A549 (cell line): ENCODE measurements at regions not wholly inside any gene's neighbourhood (a gene's known extent, or its start where the extent isn't known, plus 50 kb on each side); places are given as distances from the start of the nearest gene placed in this dataset.

Experiments used
- ATAC-seq, 2 experiments: fragments of 200-7000 bp in 1 of 2; fragments of >200 bp in 1 of 2; cut with Nextera tagmentation in 1 of 2; cut with Tn5 transposase in 1 of 2; 3 replicates each; pipeline versions ENCODE4 v1.8.0 to v1.9.1; 2018 to 2020; ENCODE audit warnings: mild to moderate bottlenecking in 1 of 2, moderate library complexity in 1 of 2
- CTCF ChIA-PET: fragments of 300-600 bp; sonication (Branson Sonifier 250); formaldehyde crosslinking; extraction: SDS; loops from one replicate; lab custom pipeline; 2021; ENCODE audit warnings: antibody characterized with exemption, inconsistent platforms; lab: Yijun Ruan, JAX
- POLR2A ChIA-PET: fragments of 350-600 bp; formaldehyde crosslinking; extraction: SDS; loops from one replicate; lab custom pipeline; 2021; ENCODE audit warnings: antibody characterized with exemption, inconsistent platforms; lab: Yijun Ruan, JAX
- DNase-seq, 2 experiments: peaks; one replicate each; pipeline versions ENCODE4 v3.0.0 to v3.0.0-alpha.2; 2011 to 2016; ENCODE audit warnings: low read depth in 1 of 2, low spot score in 1 of 2
- FAIRE-seq: peaks from 2 replicates; lab custom pipeline; 2011; peaks lifted over from hg19 to GRCh38; lab: Jason Lieb, UNC
- H3K27ac ChIP-seq, 2 experiments: fragments of >200 bp; sonication (Bioruptor Twin); formaldehyde crosslinking; 3 replicates each; pipeline ENCODE4 v1.5.1; 2016 to 2017
- H3K4me1 ChIP-seq: fragments of >200 bp; sonication (Bioruptor Twin); formaldehyde crosslinking; 3 replicates; pipeline ENCODE4 v1.6.1; 2016
- H3K4me2 ChIP-seq: fragments of >200 bp; sonication (Bioruptor Twin); formaldehyde crosslinking; 3 replicates; pipeline ENCODE4 v1.6.1; 2016
- H3K4me3 ChIP-seq: fragments of >200 bp; sonication (Bioruptor Twin); formaldehyde crosslinking; 3 replicates; pipeline ENCODE4 v1.5.1; 2016
- H3K9me3 ChIP-seq: fragments of >200 bp; sonication (Bioruptor Twin); formaldehyde crosslinking; 3 replicates; pipeline ENCODE4 v1.6.1; 2016
- ATOH8 ChIP-seq: fragments of 250-450 bp; sonication (Bioruptor Pico); IDR thresholded peaks from 2 replicates; pipeline ENCODE4 v1.5.0; 2020; ENCODE audit warnings: low read depth, mild to moderate bottlenecking, moderate library complexity
- CBX2 ChIP-seq: fragments of 200-600 bp; sonication (generic); IDR thresholded peaks from 2 replicates; pipeline ENCODE4 v1.6.1; 2016; ENCODE audit warnings: low read depth, mild to moderate bottlenecking, borderline replicate concordance
- CBX8 ChIP-seq: fragments of 200-600 bp; sonication (generic); IDR thresholded peaks from 2 replicates; pipeline ENCODE4 v1.6.1; 2016
- EHF ChIP-seq: fragments of 250-450 bp; sonication (Bioruptor Pico); IDR thresholded peaks from 2 replicates; pipeline ENCODE4 v1.5.0; 2020; ENCODE audit warnings: mild to moderate bottlenecking
- FOXS1 ChIP-seq: fragments of 250-450 bp; sonication (Bioruptor Pico); IDR thresholded peaks from 2 replicates; pipeline ENCODE4 v1.5.0; 2020; ENCODE audit warnings: mild to moderate bottlenecking, moderate library complexity
- HDAC2 ChIP-seq: fragments of 200-600 bp; sonication (generic); IDR thresholded peaks from 2 replicates; pipeline ENCODE4 v1.6.1; 2016
- HEYL ChIP-seq: fragments of 250-450 bp; sonication (Bioruptor Pico); IDR thresholded peaks from 2 replicates; pipeline ENCODE4 v1.8.0; 2021; ENCODE audit warnings: mild to moderate bottlenecking, moderate library complexity
- JUN ChIP-seq, 2 experiments: fragments of >200 bp; sonication (Bioruptor Twin); formaldehyde crosslinking; IDR thresholded peaks; 2 replicates in 1 of 2; 3 replicates in 1 of 2; pipeline ENCODE4 v1.6.1; 2016 to 2017
- KDM1A ChIP-seq: fragments of 200-600 bp; sonication (generic); IDR thresholded peaks from 2 replicates; pipeline ENCODE4 v1.6.1; 2016; ENCODE audit warnings: low read depth, mild to moderate bottlenecking
- MAX ChIP-seq: IDR thresholded peaks from 2 replicates; pipeline ENCODE4 v1.6.1; 2012
- NPAS2 ChIP-seq: fragments of 250-450 bp; sonication (Bioruptor Pico); IDR thresholded peaks from 2 replicates; pipeline ENCODE4 v1.8.0; 2022; ENCODE audit warnings: mild to moderate bottlenecking, moderate library complexity, borderline replicate concordance
- PBX3 ChIP-seq: IDR thresholded peaks from 2 replicates; pipeline ENCODE4 v1.6.1; 2012
- POLR2A ChIP-seq: IDR thresholded peaks from 2 replicates; pipeline ENCODE4 v1.6.1; 2012; ENCODE audit warnings: mild to moderate bottlenecking, low read length
- POLR2AphosphoS2 ChIP-seq: conservative IDR thresholded peaks from 2 replicates; pipeline ENCODE4 v1.6.1; 2012; ENCODE audit warnings: low read length, improper control_type of control experiment, inconsistent platforms
- REST ChIP-seq: fragments of 200-600 bp; sonication (generic); IDR thresholded peaks from 2 replicates; pipeline ENCODE4 v1.6.1; 2016; ENCODE audit warnings: antibody characterized with exemption, mild to moderate bottlenecking, moderate library complexity
- RNF2 ChIP-seq: fragments of 200-600 bp; sonication (generic); IDR thresholded peaks from 2 replicates; pipeline ENCODE4 v1.6.1; 2016; ENCODE audit warnings: low read depth, mild to moderate bottlenecking, antibody characterized with exemption, moderate library complexity, borderline replicate concordance
- USF2 ChIP-seq: fragments of 450-650 bp; IDR thresholded peaks from 2 replicates; pipeline ENCODE4 v1.6.1; 2014; ENCODE audit warnings: antibody characterized with exemption
- ZNF302 ChIP-seq: fragments of 250-450 bp; sonication (Bioruptor Pico); IDR thresholded peaks from 2 replicates; pipeline ENCODE4 v1.9.0; 2021; ENCODE audit warnings: inconsistent platforms, mild to moderate bottlenecking, moderate library complexity
- ZSCAN20 ChIP-seq: fragments of 250-450 bp; sonication (Bioruptor Pico); IDR thresholded peaks from 2 replicates; pipeline ENCODE4 v1.8.0; 2022; ENCODE audit warnings: mild to moderate bottlenecking, moderate library complexity
- whole genome bisulfite sequencing: methylation state at CpG from one replicate; pipeline ENCODE4 v1.1.6; 2017; ENCODE audit errors: missing lambda C conversion rate; 5-methylcytosine and 5-hydroxymethylcytosine counted together

- TF ChIP-seq REST (no peak), JUN (IDR thresholded peaks at IDR 0.05) (no peak), KDM1A (no peak), MAX (no peak), ATOH8 (CRISPR knock-in tag) (no peak), NPAS2 (CRISPR knock-in tag) (no peak)
Measured at GRCh38 chr5:50975840-50976239, 309.4 kb downstream of the PARP8 start (continued).

- no peaks in the 10 kb centered on the region for H3K9me3 ChIP-seq
- no peak overlapping the region for H3K4me3 ChIP-seq
- H3K4me2 ChIP-seq: no peak overlapping the region
- no peak overlapping the region for H3K27ac ChIP-seq
- DNase-seq (no peak), FAIRE-seq (no peak)
- TF ChIP-seq PBX3 (no peak), FOXS1 (CRISPR knock-in tag) (no peak), EHF (CRISPR knock-in tag) (no peak), USF2 (no peak), POLR2AphosphoS2 (no peak), ZNF302 (CRISPR knock-in tag) (no peak), KDM1A (no peak), HDAC2 (no peak), HEYL (no peak)
- TF ChIP-seq, all 56 proteins: peak for 0
- H3K4me1 ChIP-seq: no peaks in the 10 kb centered on the region
- 0% methylated on average over 2 of the region's 2 CpGs for WGBS
- ChIA-PET CTCF (no interaction called here), POLR2A (no interaction called here)
- ATAC-seq: no peak
Measured at GRCh38 chr5:50978924-50979323, 312.5 kb downstream of the PARP8 start.

GRCh38 chr5:50984640-50985039 is 318.2 kb downstream of the PARP8 start:
- H3K4me3 ChIP-seq: no peak overlapping the region
- ChIA-PET POLR2A (no interaction called here), CTCF (interaction anchor here (1.9 kb wide), 1 partner anchor 21 kb away, joined by 4 read pairs; no protein-coding TSS in a partner anchor)
- no peak for DNase-seq
- H3K9me3 ChIP-seq: no peaks in the 10 kb centered on the region
- FAIRE-seq: no peak
- no peaks in the 10 kb centered on the region for H3K4me1 ChIP-seq
- H3K27ac ChIP-seq: no peak overlapping the region
- TF ChIP-seq CBX2 (no peak), POLR2A (no peak), CBX8 (no peak), ZSCAN20 (CRISPR knock-in tag) (no peak), RNF2 (no peak)
- WGBS: 25% methylated on average over 2 of the region's 2 CpGs
- no peak for ATAC-seq
- no peak overlapping the region for H3K4me2 ChIP-seq
